K562 (cell line): ENCODE measurements at regions not wholly inside any gene's neighbourhood (a gene's known extent, or its start where the extent isn't known, plus 50 kb on each side); places are given as distances from the start of the nearest gene placed in this dataset.
A peak's percentile ranks its signal among the peaks of the same experiment; 100 is the strongest.

Source experiments
- ATAC-seq: fragments of 200-7000 bp; cut with Tn5 transposase; 3 replicates; pipeline ENCODE4 v1.9.1; 2020; ENCODE audit warnings: moderate library complexity
- BruUV-seq: library from RNA; stranded (reverse); fragments of 400-500 nt; replicated peaks from 2 replicates; lab custom pipeline; 2021; lab: Mats Ljungman, UMichigan
- CTCF ChIA-PET: fragments of 300-600 bp; formaldehyde crosslinking; extraction: SDS; loops from one replicate; lab custom pipeline; 2021; ENCODE audit warnings: low intra/inter-chr PET ratio; lab: Yijun Ruan, JAX
- POLR2A ChIA-PET: fragments of 300-600, 350-650 bp; sonication (Branson Sonifier 250); formaldehyde crosslinking; extraction: SDS; loops from one replicate; lab custom pipeline; 2021; ENCODE audit warnings: antibody characterized with exemption, inconsistent platforms; lab: Yijun Ruan, JAX
- DNase-seq, 4 experiments: peaks; one replicate each; pipeline versions ENCODE4 v3.0.0 to v3.0.0-alpha.2; 2011 to 2018; ENCODE audit warnings: low spot score in 3 of 4, mixed read lengths in 3 of 4; ENCODE audit errors: extremely low read depth in 1 of 4
- FAIRE-seq: peaks from 2 replicates; lab custom pipeline; 2011; peaks lifted over from hg19 to GRCh38; lab: Jason Lieb, UNC
- H2AFZ ChIP-seq: 2 replicates; pipeline ENCODE4 v1.6.0; 2011; ENCODE audit warnings: low read depth, low read length, control low read depth, inconsistent platforms
- H3K27ac ChIP-seq: fragments of 200-600 bp; 3 replicates; pipeline ENCODE4 v1.8.0; 2011; ENCODE audit warnings: low read depth, mild to moderate bottlenecking, control low read depth, inconsistent platforms, low read length, moderate library complexity, mixed read lengths; ENCODE audit errors: extremely low read depth
- H3K27me3 ChIP-seq, 2 experiments: fragments of 300-600 bp in 1 of 2; 2 replicates in 1 of 2; 3 replicates in 1 of 2; pipeline versions ENCODE4 v1.6.0 to v1.8.0; 2011; ENCODE audit warnings: inconsistent platforms in 2 of 2, low read length in 2 of 2, mild to moderate bottlenecking in 1 of 2, mixed read lengths in 1 of 2, moderate library complexity in 1 of 2; ENCODE audit not compliant: control insufficient read depth in 2 of 2, insufficient read depth in 2 of 2
- H3K36me3 ChIP-seq: fragments of 300-600 bp; 3 replicates; pipeline ENCODE4 v1.8.0; 2011; ENCODE audit warnings: mild to moderate bottlenecking, low read length, inconsistent platforms; ENCODE audit not compliant: control insufficient read depth, insufficient read depth
- H3K4me1 ChIP-seq, 2 experiments: fragments of 200-600 bp in 1 of 2; replicated peaks in 1 of 2; 2 replicates in 1 of 2; 3 replicates in 1 of 2; pipeline versions ENCODE4 v1.5.1 to v1.8.0; 2011; ENCODE audit warnings: inconsistent platforms in 2 of 2, low read length in 2 of 2, mild to moderate bottlenecking in 1 of 2, mixed read lengths in 1 of 2, moderate library complexity in 1 of 2; ENCODE audit not compliant: control insufficient read depth in 2 of 2, insufficient read depth in 2 of 2
- H3K4me2 ChIP-seq: 2 replicates; pipeline ENCODE4 v1.6.1; 2011; ENCODE audit warnings: low read length, control low read depth, inconsistent platforms, mixed read lengths; ENCODE audit not compliant: insufficient read depth
- H3K4me3 ChIP-seq: fragments of 200-600 bp; sonication (generic), shearing (Covaris generic); 2 replicates; pipeline ENCODE4 v1.5.1; 2016; ENCODE audit warnings: control low read depth, inconsistent platforms
- H3K79me2 ChIP-seq: fragments of 200-600 bp; 3 replicates; pipeline ENCODE4 v1.8.0; 2011; ENCODE audit warnings: low read length, inconsistent platforms; ENCODE audit not compliant: control insufficient read depth, insufficient read depth
- H3K9ac ChIP-seq, 2 experiments: 2 replicates each; pipeline versions ENCODE4 v1.6.0 to v1.6.1; 2011; ENCODE audit warnings: low read depth in 2 of 2, low read length in 2 of 2, control low read depth in 1 of 2, inconsistent platforms in 1 of 2, mild to moderate bottlenecking in 1 of 2, mixed read lengths in 1 of 2; ENCODE audit not compliant: insufficient read depth in 1 of 2
- H3K9me1 ChIP-seq: one replicate; pipeline ENCODE4 v1.6.0; 2011; ENCODE audit warnings: inconsistent platforms, mild to moderate bottlenecking, low read length, moderate library complexity; ENCODE audit not compliant: control insufficient read depth, insufficient read depth
- H3K9me3 ChIP-seq: replicated peaks from 2 replicates; pipeline ENCODE4 v1.5.1; 2011; ENCODE audit warnings: low read depth, low read length, inconsistent platforms; ENCODE audit not compliant: control insufficient read depth, insufficient read depth
- H4K20me1 ChIP-seq: replicated peaks from 2 replicates; pipeline ENCODE4 v1.6.1; 2011; ENCODE audit warnings: low read length, inconsistent platforms, mixed read lengths; ENCODE audit not compliant: control insufficient read depth, insufficient read depth
- EP300 ChIP-seq: IDR thresholded peaks from 2 replicates; pipeline ENCODE4 v1.6.1; 2012; ENCODE audit warnings: low read length, improper control_type of control experiment
- HCFC1 ChIP-seq: IDR thresholded peaks from 2 replicates; pipeline ENCODE4 v1.6.1; 2012; ENCODE audit warnings: low read depth, low read length, improper control_type of control experiment
- NR1H2 ChIP-seq: sonication (generic); formaldehyde crosslinking; IDR thresholded peaks from 2 replicates; pipeline ENCODE4 v1.4.0; 2020; ENCODE audit warnings: mild to moderate bottlenecking, missing genetic modification reagents
- RUNX1 ChIP-seq: sonication (generic); IDR thresholded peaks from 2 replicates; pipeline ENCODE4 v1.6.1; 2016; ENCODE audit warnings: antibody characterized with exemption, low read depth
- TAF1 ChIP-seq: IDR thresholded peaks from 2 replicates; pipeline ENCODE4 v1.6.1; 2011; ENCODE audit warnings: mild to moderate bottlenecking, low read length, moderate library complexity; ENCODE audit not compliant: insufficient read depth, control insufficient read depth, severe bottlenecking; ENCODE audit errors: extremely low read depth
- TEAD1 ChIP-seq, 2 experiments: fragments of 450-650 bp in 1 of 2; sonication (generic) in 1 of 2; formaldehyde crosslinking; IDR thresholded peaks; 2 replicates each; pipeline versions ENCODE4 v1.4.0 to v1.8.0; 2020 to 2022; ENCODE audit warnings: mild to moderate bottlenecking in 2 of 2, missing genetic modification reagents in 1 of 2
- ZFP30 ChIP-seq: fragments of 250-450 bp; sonication (Bioruptor Pico); IDR thresholded peaks from 2 replicates; pipeline ENCODE4 v1.8.0; 2022; ENCODE audit warnings: moderate library complexity, mild to moderate bottlenecking, inconsistent platforms, borderline replicate concordance
- ZNF184 ChIP-seq: sonication (generic); formaldehyde crosslinking; IDR thresholded peaks from 2 replicates; pipeline ENCODE4 v1.5.0; 2020; ENCODE audit warnings: missing genetic modification reagents
- ZNF316 ChIP-seq: fragments of 450-650 bp; IDR thresholded peaks from 2 replicates; pipeline ENCODE4 v1.6.1; 2016
- ZNF764 ChIP-seq: fragments of 250-450 bp; sonication (Bioruptor Pico); IDR thresholded peaks from 2 replicates; pipeline ENCODE4 v1.4.0; 2020; ENCODE audit warnings: low read depth, mild to moderate bottlenecking, moderate library complexity
- WGBS: fragments of 100-300 bp; shearing (Covaris generic); methylation state at CpG from one replicate; pipeline ENCODE4 v1.1.6; 2016; ENCODE audit warnings: low coverage, mixed read lengths; ENCODE audit not compliant: insufficient coverage; ENCODE audit errors: missing lambda C conversion rate; 5-methylcytosine and 5-hydroxymethylcytosine counted together
- in situ Hi-C: fragments of 300-500 bp; cut with MboI; formaldehyde crosslinking; loops from 4 replicates; pipeline ENCODE4 v1.15.0; 2018; ENCODE audit warnings: inconsistent platforms, mixed read lengths
- intact Hi-C: fragments of 100-400 bp; cut with micrococcal nuclease; formaldehyde crosslinking; loops from 2 replicates; pipeline ENCODE4 v1.14.2; 2022

DNA sequence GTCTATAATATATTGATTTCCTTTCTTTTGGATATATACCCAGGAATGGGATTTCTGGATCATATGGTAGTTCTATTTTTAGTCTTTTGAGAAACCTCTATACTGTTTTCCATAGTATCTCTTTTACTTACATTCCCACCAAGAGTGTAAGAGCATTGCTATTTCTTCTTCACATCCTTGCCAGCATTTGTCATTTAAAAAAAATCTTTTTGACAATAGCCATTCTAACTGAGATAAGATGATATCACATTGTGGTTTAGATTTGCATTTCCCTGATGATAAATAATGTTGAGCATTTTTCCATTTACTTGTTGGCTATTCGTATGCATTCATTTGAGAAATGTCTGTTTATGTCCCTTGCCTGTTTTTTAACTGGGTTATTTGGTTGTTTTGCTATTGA is 467.4 kb downstream of the COL11A1 start (continued):
- TF ChIP-seq ZNF764 (CRISPR knock-in tag) (no peak), TEAD1 (CRISPR knock-in tag; IDR thresholded peaks at IDR 0.05) (no peak), ZFP30 (CRISPR knock-in tag) (no peak)

DNA sequence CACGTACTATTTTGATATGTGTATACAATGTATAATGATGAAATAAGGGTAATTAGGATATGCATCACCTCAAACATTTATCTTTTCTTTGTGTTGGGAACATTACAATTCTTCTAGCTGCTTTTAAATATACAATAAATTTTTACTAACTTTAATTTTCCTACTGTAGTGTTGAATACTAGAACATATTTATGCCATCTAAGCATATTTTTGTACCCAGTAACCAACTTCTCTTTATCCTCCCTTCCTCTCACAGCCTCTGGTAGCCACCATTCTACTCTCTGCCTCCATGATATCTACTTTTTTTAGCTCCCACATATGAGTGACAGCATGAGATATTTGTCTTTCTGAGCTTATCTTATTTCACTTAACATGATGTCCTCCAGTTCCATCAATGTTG is 468.0 kb downstream of the COL11A1 start:
- H3K9ac ChIP-seq, result no peak overlapping the region
- DNase-seq (no peak), ATAC-seq (no peak), FAIRE-seq (no peak)
- in situ Hi-C loops, result no loop called here
- intact Hi-C loops, result no loop called here
- H3K27ac ChIP-seq, result no peak overlapping the region
- no TSS peak for BruUV-seq
- TF ChIP-seq EP300 (no peak), ZNF184 (CRISPR knock-in tag) (no peak), HCFC1 (no peak), NR1H2 (no peak), RUNX1 (no peak), ZNF316 (peak; percentile 54), TAF1 (no peak)
- no peaks in the 10 kb centered on the region for H3K4me1 ChIP-seq
- no peaks in the 10 kb centered on the region for H3K9me1 ChIP-seq
- ChIA-PET POLR2A (no interaction called here), CTCF (interaction anchor here (0.5 kb wide), 1 partner anchor 23 kb away, joined by 3 read pairs; no protein-coding TSS in a partner anchor)
- H3K9me3 ChIP-seq, result no peaks in the 10 kb centered on the region
- H2AFZ ChIP-seq, result no peak overlapping the region
- no peak overlapping the region for H3K4me3 ChIP-seq
- no peaks in the 10 kb centered on the region for H4K20me1 ChIP-seq
- 0% methylated on average over 1 of the region's 1 CpG for WGBS
- no peaks in the 10 kb centered on the region for H3K36me3 ChIP-seq
- no peaks in the 10 kb centered on the region for H3K27me3 ChIP-seq
- no peaks in the 10 kb centered on the region for H3K79me2 ChIP-seq
- H3K4me2 ChIP-seq, result no peak overlapping the region
